ENCODE measurements at regions not wholly inside any gene's neighbourhood (a gene's known extent, or its start where the extent isn't known, plus 50 kb on each side); places are given as distances from the start of the nearest gene placed in this dataset.

DNA sequence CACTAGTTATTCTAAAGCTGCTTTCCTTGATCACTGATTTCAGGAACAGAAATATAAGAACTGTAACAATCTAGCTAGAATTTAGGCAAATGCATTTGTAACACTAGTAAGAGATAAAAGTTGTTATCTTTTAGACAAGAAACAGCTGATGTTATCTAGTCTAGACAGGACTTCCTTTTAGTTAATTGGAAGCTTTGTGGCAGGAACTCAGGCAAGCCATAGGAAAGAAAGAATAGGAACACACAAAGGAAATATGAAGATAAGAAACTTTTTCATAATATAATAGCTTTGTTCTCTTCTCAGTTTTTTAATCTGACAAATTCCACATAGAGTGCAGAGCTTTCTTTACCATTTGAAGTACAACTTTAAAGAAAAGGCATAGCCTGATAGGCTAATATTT, 59.0 kb upstream of the AGR3 start:
- TF ChIP-seq, protein P1, sequence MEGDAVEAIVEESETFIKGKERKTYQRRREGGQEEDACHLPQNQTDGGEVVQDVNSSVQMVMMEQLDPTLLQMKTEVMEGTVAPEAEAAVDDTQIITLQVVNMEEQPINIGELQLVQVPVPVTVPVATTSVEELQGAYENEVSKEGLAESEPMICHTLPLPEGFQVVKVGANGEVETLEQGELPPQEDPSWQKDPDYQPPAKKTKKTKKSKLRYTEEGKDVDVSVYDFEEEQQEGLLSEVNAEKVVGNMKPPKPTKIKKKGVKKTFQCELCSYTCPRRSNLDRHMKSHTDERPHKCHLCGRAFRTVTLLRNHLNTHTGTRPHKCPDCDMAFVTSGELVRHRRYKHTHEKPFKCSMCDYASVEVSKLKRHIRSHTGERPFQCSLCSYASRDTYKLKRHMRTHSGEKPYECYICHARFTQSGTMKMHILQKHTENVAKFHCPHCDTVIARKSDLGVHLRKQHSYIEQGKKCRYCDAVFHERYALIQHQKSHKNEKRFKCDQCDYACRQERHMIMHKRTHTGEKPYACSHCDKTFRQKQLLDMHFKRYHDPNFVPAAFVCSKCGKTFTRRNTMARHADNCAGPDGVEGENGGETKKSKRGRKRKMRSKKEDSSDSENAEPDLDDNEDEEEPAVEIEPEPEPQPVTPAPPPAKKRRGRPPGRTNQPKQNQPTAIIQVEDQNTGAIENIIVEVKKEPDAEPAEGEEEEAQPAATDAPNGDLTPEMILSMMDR (IDR thresholded peaks at IDR 0.05; ENCODE audit: insufficient read depth, low read length, poor library complexity, severe bottlenecking), result no peak
- TF ChIP-seq EZH2phosphoT487 (conservative IDR thresholded peaks at IDR 0.05; ENCODE audit: low read length), result no peak
